H1 (cell line): ENCODE measurements at regions not wholly inside any gene's neighbourhood (a gene's known extent, or its start where the extent isn't known, plus 50 kb on each side); places are given as distances from the start of the nearest gene placed in this dataset.

Source experiments
- CTCF ChIA-PET: fragments of 300-600 bp; sonication (Branson Sonifier 250); formaldehyde crosslinking; loops from one replicate; lab custom pipeline; 2021; ENCODE audit not compliant: partially characterized antibody; lab: Charles Lee
- POLR2A ChIA-PET: fragments of 300-600 bp; sonication (Branson Sonifier 250); formaldehyde crosslinking; loops from one replicate; lab custom pipeline; 2021; ENCODE audit warnings: inconsistent platforms; ENCODE audit not compliant: partially characterized antibody; lab: Charles Lee
- DNase-seq, 2 experiments: peaks; one replicate each; pipeline versions ENCODE4 v3.0.0 to v3.0.0-alpha.2; 2010 to 2022; ENCODE audit warnings: low spot score in 2 of 2, low read depth in 1 of 2, mixed read lengths in 1 of 2
- FAIRE-seq: peaks from 2 replicates; lab custom pipeline; 2011; peaks lifted over from hg19 to GRCh38; lab: Jason Lieb, UNC
- H2AFZ ChIP-seq: 2 replicates; pipeline ENCODE4 v1.8.1; 2012; ENCODE audit warnings: low read length, inconsistent platforms
- H2AK5ac ChIP-seq: 2 replicates; pipeline ENCODE4 v1.6.1; 2013; ENCODE audit warnings: low read depth, low read length
- H2BK120ac ChIP-seq: replicated peaks from 2 replicates; pipeline ENCODE3; 2013; ENCODE audit warnings: low read depth, low read length, inconsistent platforms
- H2BK12ac ChIP-seq: 2 replicates; pipeline ENCODE4 v1.6.1; 2013; ENCODE audit warnings: low read depth, low read length
- H2BK15ac ChIP-seq: 2 replicates; pipeline ENCODE4 v1.6.1; 2013; ENCODE audit warnings: low read length
- H2BK20ac ChIP-seq: 2 replicates; pipeline ENCODE4 v1.6.1; 2013; ENCODE audit warnings: low read length
- H2BK5ac ChIP-seq: 2 replicates; pipeline ENCODE4 v1.6.1; 2013; ENCODE audit warnings: low read depth, low read length
- H3K14ac ChIP-seq: 2 replicates; pipeline ENCODE4 v1.6.1; 2013; ENCODE audit warnings: inconsistent platforms; ENCODE audit not compliant: insufficient read length
- H3K18ac ChIP-seq: 2 replicates; pipeline ENCODE4 v1.6.1; 2013; ENCODE audit warnings: low read length; ENCODE audit errors: extremely low read depth
- H3K23ac ChIP-seq: 2 replicates; pipeline ENCODE4 v1.6.1; 2013; ENCODE audit warnings: inconsistent platforms; ENCODE audit not compliant: insufficient read length
- H3K23me2 ChIP-seq: 2 replicates; pipeline ENCODE4 v1.6.1; 2013; ENCODE audit warnings: low read depth, low read length
- H3K27ac ChIP-seq: 2 replicates; pipeline ENCODE4 v1.6.1; 2011; ENCODE audit warnings: low read depth, low read length, inconsistent platforms
- H3K27me3 ChIP-seq, 4 experiments: replicated peaks in 1 of 4; 1 replicate in 1 of 4; 2 replicates in 3 of 4; pipeline versions ENCODE4 v1.6.1 to v1.8.1; 2011 to 2013; ENCODE audit warnings: low read length in 3 of 4, mild to moderate bottlenecking in 3 of 4, inconsistent platforms in 2 of 4, mixed read lengths in 2 of 4, moderate library complexity in 1 of 4; ENCODE audit not compliant: control insufficient read depth in 3 of 4, insufficient read depth in 3 of 4; ENCODE audit errors: extremely low read depth in 1 of 4
- H3K36me3 ChIP-seq, 4 experiments: 2 replicates each; pipeline versions ENCODE4 v1.6.1 to v1.8.1; 2011 to 2013; ENCODE audit warnings: mild to moderate bottlenecking in 4 of 4, low read length in 3 of 4, moderate library complexity in 2 of 4, control low read depth in 1 of 4, inconsistent platforms in 1 of 4; ENCODE audit not compliant: insufficient read depth in 4 of 4, control insufficient read depth in 2 of 4
- H3K4ac ChIP-seq: replicated peaks from 2 replicates; pipeline ENCODE3; 2013; ENCODE audit warnings: low read length, low read depth, mixed read lengths, inconsistent platforms; ENCODE audit not compliant: insufficient read length
- H3K4me1 ChIP-seq, 4 experiments: replicated peaks in 1 of 4; 1 replicate in 1 of 4; 2 replicates in 3 of 4; pipeline versions ENCODE4 v1.6.1 to v1.8.1; 2011 to 2013; ENCODE audit warnings: low read length in 3 of 4, inconsistent platforms in 2 of 4, mixed read lengths in 1 of 4; ENCODE audit not compliant: insufficient read depth in 4 of 4, control insufficient read depth in 3 of 4
- H3K4me2 ChIP-seq, 2 experiments: 2 replicates each; pipeline versions ENCODE4 v1.6.1 to v1.8.1; 2011 to 2013; ENCODE audit warnings: low read depth in 2 of 2, low read length in 2 of 2, control low read depth in 1 of 2, inconsistent platforms in 1 of 2, mild to moderate bottlenecking in 1 of 2; ENCODE audit not compliant: insufficient read depth in 1 of 2
- H3K4me3 ChIP-seq, 4 experiments: fragments of 200-600, 300-600 bp in 1 of 4; sonication (generic), shearing (Covaris generic), sonication (Bioruptor Twin) in 1 of 4; 2 replicates each; pipeline versions ENCODE4 v1.5.1 to v1.8.1; 2011 to 2016; ENCODE audit warnings: low read length in 4 of 4, low read depth in 3 of 4, control low read depth in 2 of 4, inconsistent platforms in 2 of 4, mild to moderate bottlenecking in 2 of 4, mixed read lengths in 1 of 4, moderate library complexity in 1 of 4; ENCODE audit not compliant: insufficient read depth in 2 of 4; ENCODE audit errors: extremely low read depth in 1 of 4
- H3K56ac ChIP-seq: replicated peaks from 2 replicates; pipeline ENCODE3; 2013; ENCODE audit warnings: low read depth, mild to moderate bottlenecking, mixed read lengths, low read length, inconsistent platforms; ENCODE audit not compliant: insufficient read length
- H3K79me1 ChIP-seq: 2 replicates; pipeline ENCODE4 v1.6.1; 2013; ENCODE audit warnings: low read depth, low read length, control low read depth
- H3K79me2 ChIP-seq, 2 experiments: 2 replicates each; pipeline versions ENCODE4 v1.6.1 to v1.8.1; 2012 to 2013; ENCODE audit warnings: low read length in 2 of 2, mild to moderate bottlenecking in 2 of 2, inconsistent platforms in 1 of 2; ENCODE audit not compliant: insufficient read depth in 2 of 2, control insufficient read depth in 1 of 2
- H3K9ac ChIP-seq, 4 experiments: replicated peaks in 1 of 4; 1 replicate in 1 of 4; 2 replicates in 3 of 4; pipeline versions ENCODE4 v1.6.1 to v1.8.1; 2011 to 2013; ENCODE audit warnings: low read depth in 3 of 4, low read length in 3 of 4, control low read depth in 2 of 4, mild to moderate bottlenecking in 2 of 4, moderate library complexity in 2 of 4, inconsistent platforms in 1 of 4; ENCODE audit errors: extremely low read depth in 1 of 4
- H3K9me3 ChIP-seq, 2 experiments: 2 replicates each; pipeline versions ENCODE4 v1.6.1 to v1.8.1; 2012 to 2013; ENCODE audit warnings: mild to moderate bottlenecking in 2 of 2, moderate library complexity in 2 of 2, control low read depth in 1 of 2, inconsistent platforms in 1 of 2, low read depth in 1 of 2, low read length in 1 of 2, mixed read lengths in 1 of 2; ENCODE audit not compliant: insufficient read depth in 2 of 2
- H4K20me1 ChIP-seq, 2 experiments: replicated peaks in 1 of 2; 2 replicates each; pipeline versions ENCODE3 to v1.8.1; 2011 to 2013; ENCODE audit warnings: inconsistent platforms in 2 of 2, low read length in 2 of 2, mild to moderate bottlenecking in 1 of 2; ENCODE audit not compliant: insufficient read depth in 2 of 2, control insufficient read depth in 1 of 2
- H4K5ac ChIP-seq: 2 replicates; pipeline ENCODE4 v1.6.1; 2013; ENCODE audit warnings: low read length, low read depth, mixed read lengths, inconsistent platforms; ENCODE audit not compliant: insufficient read length
- H4K8ac ChIP-seq: 2 replicates; pipeline ENCODE4 v1.8.0; 2013; ENCODE audit warnings: mild to moderate bottlenecking, moderate library complexity, low read length, inconsistent platforms; ENCODE audit not compliant: insufficient read depth; ENCODE audit errors: extremely low read depth
- H4K91ac ChIP-seq: replicated peaks from 2 replicates; pipeline ENCODE3; 2013; ENCODE audit warnings: low read length, mixed read lengths, inconsistent platforms; ENCODE audit not compliant: insufficient read length
- CREB1 ChIP-seq: IDR thresholded peaks from 2 replicates; pipeline ENCODE4 v1.6.1; 2012; ENCODE audit warnings: inconsistent platforms
- E2F6 ChIP-seq: IDR thresholded peaks from 2 replicates; pipeline ENCODE4 v1.6.1; 2012; ENCODE audit warnings: inconsistent platforms
- GTF2F1 ChIP-seq: IDR thresholded peaks from 2 replicates; pipeline ENCODE4 v1.6.1; 2012; ENCODE audit warnings: low read depth, low read length, improper control_type of control experiment, borderline replicate concordance
- MAFK ChIP-seq: IDR thresholded peaks from 2 replicates; pipeline ENCODE4 v1.6.1; 2012; ENCODE audit warnings: low read depth, mild to moderate bottlenecking, improper control_type of control experiment, low read length
- SP1 ChIP-seq: IDR thresholded peaks from 2 replicates; pipeline ENCODE4 v1.6.1; 2011; ENCODE audit warnings: low read depth, low read length
- WGBS, 2 experiments: shearing (Covaris generic) in 1 of 2; methylation state at CpG; one replicate each; pipeline versions ENCODE4 v1.1.6 to v1.1.7; 2013 to 2015; ENCODE audit warnings: low lambda C conversion rate in 2 of 2, mixed read lengths in 2 of 2, inconsistent platforms in 1 of 2, low coverage in 1 of 2, missing lambda C conversion rate in 1 of 2; ENCODE audit not compliant: insufficient replicate concordance in 2 of 2, insufficient coverage in 1 of 2, insufficient read length in 1 of 2; ENCODE audit errors: extremely low coverage in 1 of 2, missing lambda C conversion rate in 1 of 2; 5-methylcytosine and 5-hydroxymethylcytosine counted together

GRCh38 chr16:64693946-64694345 is 427.9 kb downstream of the CDH11 start:
- TF ChIP-seq CREB1 = no peak
- TF ChIP-seq E2F6 = no peak
- no peak for TF ChIP-seq GTF2F1
- TF ChIP-seq MAFK = no peak
- no peak for TF ChIP-seq SP1
- no peak overlapping the region for H2BK120ac ChIP-seq
- DNase-seq (no peak), FAIRE-seq (no peak)
- H3K79me1 ChIP-seq = no peaks in the 10 kb centered on the region
- H3K27me3 ChIP-seq = no peaks in the 10 kb centered on the region
- no peak overlapping the region for H3K18ac ChIP-seq
- no peak overlapping the region for H2BK15ac ChIP-seq
- CTCF ChIA-PET = no interaction called here
- no peak overlapping the region for H2AK5ac ChIP-seq
- H3K23ac ChIP-seq = no peak overlapping the region
- no peak overlapping the region for H3K4me3 ChIP-seq
- H3K23me2 ChIP-seq = no peaks in the 10 kb centered on the region
- H4K20me1 ChIP-seq = no peaks in the 10 kb centered on the region
- no peak overlapping the region for H3K4me2 ChIP-seq
- H3K56ac ChIP-seq = no peak overlapping the region
- no peak overlapping the region for H4K91ac ChIP-seq
- no peak overlapping the region for H2BK12ac ChIP-seq
- H3K9me3 ChIP-seq = no peaks in the 10 kb centered on the region
- no peak overlapping the region for H4K5ac ChIP-seq
- H3K4me1 ChIP-seq = no peaks in the 10 kb centered on the region
- WGBS, 2 experiments = 94% methylated on average over 3 of the region's 3 CpGs; no CpG with 5 or more reads in 1 of the 2 experiments
- no peak overlapping the region for H2BK5ac ChIP-seq
- no peaks in the 10 kb centered on the region for H3K79me2 ChIP-seq
- H3K9ac ChIP-seq = no peak overlapping the region
- POLR2A ChIA-PET = no interaction called here
- H2AFZ ChIP-seq = no peak overlapping the region
- H2BK20ac ChIP-seq = no peak overlapping the region
- no peak overlapping the region for H4K8ac ChIP-seq
- no peaks in the 10 kb centered on the region for H3K36me3 ChIP-seq
- H3K14ac ChIP-seq = no peak overlapping the region
- no peak overlapping the region for H3K27ac ChIP-seq
- H3K4ac ChIP-seq = no peak overlapping the region
